Suprapubic skin (tissue), 4 donors: ENCODE measurements at regions not wholly inside any gene's neighbourhood (a gene's known extent, or its start where the extent isn't known, plus 50 kb on each side); places are given as distances from the start of the nearest gene placed in this dataset.

ENCODE experiments used
- EP300 ChIP-seq: sonication (generic); formaldehyde crosslinking; IDR thresholded peaks from one replicate; pipeline ENCODE4 v1.6.1; 2017; ENCODE audit warnings: antibody characterized with exemption
- POLR2A ChIP-seq, 2 donors: fragments of 450-650 bp; IDR thresholded peaks; one replicate each; pipeline ENCODE4 v1.6.1; 2017; ENCODE audit warnings: antibody characterized with exemption in 2 of 2, mild to moderate bottlenecking in 2 of 2, moderate library complexity in 2 of 2
- POLR2AphosphoS5 ChIP-seq, 3 donors: sonication (generic); formaldehyde crosslinking; IDR thresholded peaks; one replicate each; pipeline ENCODE4 v1.6.1; 2017; ENCODE audit warnings: antibody characterized with exemption in 3 of 3
- TF ChIP-seq, protein P1 (sequence below), 2 donors: fragments of 200-600 bp in 1 of 2; fragments of 450-650 bp in 1 of 2; sonication (generic) in 1 of 2; IDR thresholded peaks; one replicate each; pipeline ENCODE4 v1.5.1; 2016 to 2019; ENCODE audit warnings: antibody characterized with exemption in 2 of 2, mild to moderate bottlenecking in 1 of 2, moderate library complexity in 1 of 2

DNA sequence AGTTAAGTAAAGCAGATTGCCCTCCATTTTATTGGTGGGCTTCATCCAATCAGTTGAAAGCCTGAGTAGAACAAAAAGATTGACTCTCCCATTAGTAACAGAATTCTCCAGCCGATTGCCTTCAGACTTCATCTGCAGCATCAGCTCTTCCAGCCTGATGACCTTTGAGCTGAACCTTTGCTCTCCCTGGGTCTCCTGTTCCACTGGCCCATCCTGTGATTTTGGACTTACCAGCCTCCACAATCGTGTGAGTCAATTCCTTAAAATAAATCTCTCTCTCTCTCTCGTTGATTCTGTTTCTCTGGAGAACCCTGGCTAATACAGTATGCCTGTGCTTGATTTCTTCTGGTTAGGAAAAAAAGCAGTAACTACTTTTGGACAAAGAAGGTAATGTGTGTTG lies 121.9 kb downstream of the OSTF1 start:
- TF ChIP-seq, protein P1, sequence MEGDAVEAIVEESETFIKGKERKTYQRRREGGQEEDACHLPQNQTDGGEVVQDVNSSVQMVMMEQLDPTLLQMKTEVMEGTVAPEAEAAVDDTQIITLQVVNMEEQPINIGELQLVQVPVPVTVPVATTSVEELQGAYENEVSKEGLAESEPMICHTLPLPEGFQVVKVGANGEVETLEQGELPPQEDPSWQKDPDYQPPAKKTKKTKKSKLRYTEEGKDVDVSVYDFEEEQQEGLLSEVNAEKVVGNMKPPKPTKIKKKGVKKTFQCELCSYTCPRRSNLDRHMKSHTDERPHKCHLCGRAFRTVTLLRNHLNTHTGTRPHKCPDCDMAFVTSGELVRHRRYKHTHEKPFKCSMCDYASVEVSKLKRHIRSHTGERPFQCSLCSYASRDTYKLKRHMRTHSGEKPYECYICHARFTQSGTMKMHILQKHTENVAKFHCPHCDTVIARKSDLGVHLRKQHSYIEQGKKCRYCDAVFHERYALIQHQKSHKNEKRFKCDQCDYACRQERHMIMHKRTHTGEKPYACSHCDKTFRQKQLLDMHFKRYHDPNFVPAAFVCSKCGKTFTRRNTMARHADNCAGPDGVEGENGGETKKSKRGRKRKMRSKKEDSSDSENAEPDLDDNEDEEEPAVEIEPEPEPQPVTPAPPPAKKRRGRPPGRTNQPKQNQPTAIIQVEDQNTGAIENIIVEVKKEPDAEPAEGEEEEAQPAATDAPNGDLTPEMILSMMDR (IDR thresholded peaks at IDR 0.05) = no peak
- TF ChIP-seq POLR2A (IDR thresholded peaks at IDR 0.05) (no peak), POLR2AphosphoS5 (IDR thresholded peaks at IDR 0.05) (no peak), EP300 (no peak)
